HCT116 (cell line): ENCODE measurements at regions not wholly inside any gene's neighbourhood (a gene's known extent, or its start where the extent isn't known, plus 50 kb on each side); places are given as distances from the start of the nearest gene placed in this dataset.

ENCODE experiments used
- ATAC-seq: fragments of 200-7000 bp; cut with Tn5 transposase; 2 replicates; pipeline ENCODE4 v1.9.1; 2020; ENCODE audit warnings: mild to moderate bottlenecking, moderate library complexity
- BruUV-seq: library from RNA; stranded (reverse); fragments of 400-500 nt; replicated peaks from 2 replicates; lab custom pipeline; 2021; lab: Mats Ljungman, UMichigan
- CTCF ChIA-PET: fragments of 300-600 bp; sonication (Branson Sonifier 250); formaldehyde crosslinking; loops from one replicate; lab custom pipeline; 2021; ENCODE audit warnings: antibody characterized with exemption; lab: Charles Lee
- POLR2A ChIA-PET: fragments of 300-600, 350-600 bp; sonication (Branson Sonifier 250); formaldehyde crosslinking; loops from one replicate; lab custom pipeline; 2021; ENCODE audit warnings: antibody characterized with exemption; lab: Charles Lee
- RAD21 ChIA-PET, 2 experiments: fragments of 300-600 bp; sonication (Branson Sonifier 250); formaldehyde crosslinking; loops; one replicate each; lab custom pipeline; 2023; ENCODE audit warnings: low total read pairs in 2 of 2; ENCODE audit not compliant: uncharacterized antibody in 2 of 2, unreplicated experiment in 2 of 2, low non-redundant PET in 1 of 2; lab: Charles Lee
- DNase-seq: peaks from one replicate; pipeline ENCODE4 v3.0.0-alpha.2; 2010; ENCODE audit warnings: low read depth, low spot score
- H2AFZ ChIP-seq: fragments of 200-600 bp; shearing (Covaris generic), sonication (generic); 2 replicates; pipeline ENCODE4 v1.6.1; 2017; ENCODE audit warnings: low read depth, mixed run types, mixed read lengths, antibody characterized with exemption, low read length; ENCODE audit not compliant: poor library complexity, severe bottlenecking
- H3K27ac ChIP-seq: 2 replicates; pipeline ENCODE4 v1.5.1; 2012; ENCODE audit warnings: low read depth, low read length
- H3K27me3 ChIP-seq: fragments of 200-600 bp; sonication (generic); 2 replicates; pipeline ENCODE4 v1.6.1; 2016; ENCODE audit warnings: mixed run types, low read length, mixed read lengths; ENCODE audit not compliant: insufficient read depth
- H3K36me3 ChIP-seq, 2 experiments: fragments of 200-500 bp in 1 of 2; fragments of 200-600 bp in 1 of 2; sonication (Bioruptor generic) in 1 of 2; sonication (generic) in 1 of 2; 2 replicates each; pipeline versions ENCODE4 v1.5.1 to v1.6.1; 2014 to 2016; ENCODE audit warnings: low read length in 2 of 2, inconsistent platforms in 1 of 2, mixed read lengths in 1 of 2, mixed run types in 1 of 2; ENCODE audit not compliant: insufficient read depth in 2 of 2, control insufficient read depth in 1 of 2
- H3K4me1 ChIP-seq, 2 experiments: fragments of 200-600 bp in 1 of 2; sonication (generic) in 1 of 2; 2 replicates each; pipeline versions ENCODE4 v1.5.1 to v1.6.1; 2012 to 2017; ENCODE audit warnings: low read length in 2 of 2, inconsistent platforms in 1 of 2, mild to moderate bottlenecking in 1 of 2, mixed read lengths in 1 of 2, mixed run types in 1 of 2, moderate library complexity in 1 of 2; ENCODE audit not compliant: insufficient read depth in 2 of 2, control insufficient read depth in 1 of 2
- H3K4me2 ChIP-seq: fragments of 200-600 bp; sonication (generic); 2 replicates; pipeline ENCODE4 v1.6.1; 2017; ENCODE audit warnings: mixed run types, low read length, mixed read lengths
- H3K4me3 ChIP-seq, 2 experiments: fragments of 200-600 bp in 1 of 2; sonication (generic) in 1 of 2; replicated peaks in 1 of 2; 2 replicates each; pipeline ENCODE4 v1.5.1; 2011 to 2016; ENCODE audit warnings: low read length in 2 of 2, control low read depth in 1 of 2, low read depth in 1 of 2, mild to moderate bottlenecking in 1 of 2, mixed read lengths in 1 of 2, mixed run types in 1 of 2
- H3K79me2 ChIP-seq: fragments of 200-600 bp; sonication (generic); 2 replicates; pipeline ENCODE4 v1.6.1; 2017; ENCODE audit warnings: mild to moderate bottlenecking, mixed run types, low read length, moderate library complexity, mixed read lengths; ENCODE audit not compliant: insufficient read depth
- H3K9ac ChIP-seq: fragments of 200-600 bp; sonication (generic); 2 replicates; pipeline ENCODE4 v1.6.1; 2016; ENCODE audit warnings: low read length, mixed read lengths
- H3K9me2 ChIP-seq: fragments of 200-600 bp; sonication (generic), shearing (Covaris generic); 2 replicates; pipeline ENCODE4 v1.6.1; 2017; ENCODE audit warnings: mixed run types, mild to moderate bottlenecking, moderate library complexity; ENCODE audit not compliant: insufficient read depth
- H3K9me3 ChIP-seq, 2 experiments: fragments of 200-500 bp in 1 of 2; fragments of 200-600 bp in 1 of 2; sonication (Bioruptor generic) in 1 of 2; sonication (generic) in 1 of 2; 2 replicates each; pipeline ENCODE4 v1.6.1; 2014 to 2017; ENCODE audit warnings: low read length in 2 of 2, mixed read lengths in 2 of 2, inconsistent platforms in 1 of 2, low read depth in 1 of 2, mild to moderate bottlenecking in 1 of 2, mixed run types in 1 of 2, moderate library complexity in 1 of 2; ENCODE audit not compliant: control insufficient read depth in 1 of 2, insufficient read depth in 1 of 2
- H4K20me1 ChIP-seq: fragments of 200-600 bp; sonication (generic), shearing (Covaris generic); 2 replicates; pipeline ENCODE4 v1.6.1; 2017; ENCODE audit warnings: mixed run types, mild to moderate bottlenecking, moderate library complexity; ENCODE audit not compliant: insufficient read depth
- CBX3 ChIP-seq: IDR thresholded peaks from 2 replicates; pipeline ENCODE4 v1.6.1; 2012; ENCODE audit warnings: low read depth
- EGR1 ChIP-seq: IDR thresholded peaks from 2 replicates; pipeline ENCODE4 v1.6.1; 2012; ENCODE audit warnings: low read depth
- ELF1 ChIP-seq: IDR thresholded peaks from 2 replicates; pipeline ENCODE4 v1.6.1; 2012; ENCODE audit warnings: low read depth, borderline replicate concordance
- EZH2phosphoT487 ChIP-seq: fragments of 200-600 bp; IDR thresholded peaks from 2 replicates; pipeline ENCODE4 v1.6.1; 2018; ENCODE audit warnings: antibody characterized with exemption, borderline replicate concordance
- FOSL1 ChIP-seq: IDR thresholded peaks from 2 replicates; pipeline ENCODE4 v1.6.1; 2012; ENCODE audit warnings: low read depth
- POLR2A ChIP-seq: IDR thresholded peaks from 2 replicates; pipeline ENCODE4 v1.7.0; 2011; ENCODE audit warnings: borderline replicate concordance; ENCODE audit not compliant: insufficient read depth, insufficient read length; ENCODE audit errors: extremely low read depth
- POLR2AphosphoS5 ChIP-seq: IDR thresholded peaks from 2 replicates; pipeline ENCODE4 v1.6.1; 2011; ENCODE audit warnings: mild to moderate bottlenecking, low read depth, low read length, moderate library complexity
- SP1 ChIP-seq: IDR thresholded peaks from 2 replicates; pipeline ENCODE4 v1.6.1; 2012; ENCODE audit warnings: low read depth
- SRF ChIP-seq: IDR thresholded peaks from 2 replicates; pipeline ENCODE4 v1.6.1; 2012; ENCODE audit warnings: low read depth
- TCF7L2 ChIP-seq: IDR thresholded peaks from 2 replicates; pipeline ENCODE4 v1.7.0; 2011; ENCODE audit warnings: borderline replicate concordance, inconsistent platforms; ENCODE audit not compliant: insufficient read depth, insufficient read length; ENCODE audit errors: extremely low read depth
- YY1 ChIP-seq: IDR thresholded peaks from 2 replicates; pipeline ENCODE4 v1.6.1; 2011; ENCODE audit warnings: low read length, low read depth, moderate library complexity, mild to moderate bottlenecking; ENCODE audit not compliant: insufficient replicate concordance; ENCODE audit errors: extremely low read depth
- ZBTB33 ChIP-seq: IDR thresholded peaks from 2 replicates; pipeline ENCODE4 v1.6.1; 2011; ENCODE audit warnings: mild to moderate bottlenecking, low read length, moderate library complexity; ENCODE audit not compliant: insufficient replicate concordance; ENCODE audit errors: extremely low read depth
- ZNF274 ChIP-seq: fragments of 200-500 bp; sonication (Bioruptor generic); IDR thresholded peaks from 2 replicates; pipeline ENCODE4 v1.6.1; 2014; ENCODE audit warnings: mild to moderate bottlenecking, low read depth, low read length, inconsistent platforms
- intact Hi-C: fragments of 100-400 bp; cut with micrococcal nuclease; formaldehyde crosslinking; loops from 2 replicates; pipeline ENCODE4 v1.10.0; 2022
- TF ChIP-seq, protein P1 (sequence below): IDR thresholded peaks from 2 replicates; pipeline ENCODE4 v1.6.1; 2012; ENCODE audit warnings: low read depth
- TF ChIP-seq, protein P2 (sequence below): IDR thresholded peaks from 2 replicates; pipeline ENCODE4 v1.6.1; 2012

GRCh38 chr13:92950771-92951170 is 275.8 kb upstream of the GPC6 start:
- ChIA-PET CTCF (no interaction called here), POLR2A (no interaction called here), RAD21 (no interaction called here)
- Histone ChIP-seq H4K20me1 (no peaks in the 10 kb centered on the region), H3K36me3 (no peaks in the 10 kb centered on the region), H3K27me3 (no peaks in the 10 kb centered on the region), H3K4me2 (no peak overlapping the region), H2AFZ (no peak overlapping the region), H3K4me3 (no peak overlapping the region), H3K9me3 (peaks cover 16 to 32% of the 10 kb centered on the region in 2 experiments; a peak in 2 of 4 replicates), H3K79me2 (no peaks in the 10 kb centered on the region), H3K4me1 (no peaks in the 10 kb centered on the region), H3K9me2 (no peaks in the 10 kb centered on the region), H3K9ac (no peak overlapping the region)
- DNase-seq (no peak), ATAC-seq (no peak)
- BruUV-seq, result no TSS peak
- intact Hi-C loops, result no loop called here
- no peak for TF ChIP-seq EZH2phosphoT487
- TF ChIP-seq ZNF274, result no peak
- TF ChIP-seq CBX3, result no peak
- TF ChIP-seq, protein P1, sequence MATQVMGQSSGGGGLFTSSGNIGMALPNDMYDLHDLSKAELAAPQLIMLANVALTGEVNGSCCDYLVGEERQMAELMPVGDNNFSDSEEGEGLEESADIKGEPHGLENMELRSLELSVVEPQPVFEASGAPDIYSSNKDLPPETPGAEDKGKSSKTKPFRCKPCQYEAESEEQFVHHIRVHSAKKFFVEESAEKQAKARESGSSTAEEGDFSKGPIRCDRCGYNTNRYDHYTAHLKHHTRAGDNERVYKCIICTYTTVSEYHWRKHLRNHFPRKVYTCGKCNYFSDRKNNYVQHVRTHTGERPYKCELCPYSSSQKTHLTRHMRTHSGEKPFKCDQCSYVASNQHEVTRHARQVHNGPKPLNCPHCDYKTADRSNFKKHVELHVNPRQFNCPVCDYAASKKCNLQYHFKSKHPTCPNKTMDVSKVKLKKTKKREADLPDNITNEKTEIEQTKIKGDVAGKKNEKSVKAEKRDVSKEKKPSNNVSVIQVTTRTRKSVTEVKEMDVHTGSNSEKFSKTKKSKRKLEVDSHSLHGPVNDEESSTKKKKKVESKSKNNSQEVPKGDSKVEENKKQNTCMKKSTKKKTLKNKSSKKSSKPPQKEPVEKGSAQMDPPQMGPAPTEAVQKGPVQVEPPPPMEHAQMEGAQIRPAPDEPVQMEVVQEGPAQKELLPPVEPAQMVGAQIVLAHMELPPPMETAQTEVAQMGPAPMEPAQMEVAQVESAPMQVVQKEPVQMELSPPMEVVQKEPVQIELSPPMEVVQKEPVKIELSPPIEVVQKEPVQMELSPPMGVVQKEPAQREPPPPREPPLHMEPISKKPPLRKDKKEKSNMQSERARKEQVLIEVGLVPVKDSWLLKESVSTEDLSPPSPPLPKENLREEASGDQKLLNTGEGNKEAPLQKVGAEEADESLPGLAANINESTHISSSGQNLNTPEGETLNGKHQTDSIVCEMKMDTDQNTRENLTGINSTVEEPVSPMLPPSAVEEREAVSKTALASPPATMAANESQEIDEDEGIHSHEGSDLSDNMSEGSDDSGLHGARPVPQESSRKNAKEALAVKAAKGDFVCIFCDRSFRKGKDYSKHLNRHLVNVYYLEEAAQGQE, result no peak
- no peak for TF ChIP-seq EGR1
- TF ChIP-seq FOSL1, result no peak
- TF ChIP-seq, protein P2, sequence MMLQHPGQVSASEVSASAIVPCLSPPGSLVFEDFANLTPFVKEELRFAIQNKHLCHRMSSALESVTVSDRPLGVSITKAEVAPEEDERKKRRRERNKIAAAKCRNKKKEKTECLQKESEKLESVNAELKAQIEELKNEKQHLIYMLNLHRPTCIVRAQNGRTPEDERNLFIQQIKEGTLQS, result no peak
- no peak for TF ChIP-seq POLR2AphosphoS5
- no peak for TF ChIP-seq ELF1
- TF ChIP-seq TCF7L2, result no peak
- no peak for TF ChIP-seq ZBTB33
- no peak for TF ChIP-seq POLR2A
- no peak for TF ChIP-seq SP1
- no peak for TF ChIP-seq SRF
- TF ChIP-seq YY1, result no peak
- TF ChIP-seq, all 23 proteins: peak for 0
- no peak overlapping the region for H3K27ac ChIP-seq
